ENCODE measurements at regions not wholly inside any gene's neighbourhood (a gene's known extent, or its start where the extent isn't known, plus 50 kb on each side); places are given as distances from the start of the nearest gene placed in this dataset.

GRCh38 chr6:153340568-153340967, 209.5 kb upstream of the RGS17 start:
- no peak for TF ChIP-seq CTCF (IDR thresholded peaks at IDR 0.05)
- TF ChIP-seq POLR2A (IDR thresholded peaks at IDR 0.05) = no peak
